Keratinocyte (primary cell): ENCODE measurements at regions not wholly inside any gene's neighbourhood (a gene's known extent, or its start where the extent isn't known, plus 50 kb on each side); places are given as distances from the start of the nearest gene placed in this dataset.

Experiments used
- DNase-seq: peaks from one replicate; pipeline ENCODE4 v3.0.0-alpha.2; 2011; ENCODE audit warnings: low read depth, missing footprints, low spot score
- FAIRE-seq: peaks from 2 replicates; lab custom pipeline; 2011; peaks lifted over from hg19 to GRCh38; lab: Jason Lieb, UNC
- H2AFZ ChIP-seq: 2 replicates; pipeline ENCODE4 v1.6.0; 2012; ENCODE audit warnings: low read length, control low read depth, inconsistent platforms; ENCODE audit not compliant: control insufficient read depth
- H3K27ac ChIP-seq: 2 replicates; pipeline ENCODE4 v1.5.1; 2011; ENCODE audit warnings: low read length; ENCODE audit not compliant: control insufficient read depth, insufficient read depth
- H3K27me3 ChIP-seq: 3 replicates; pipeline ENCODE4 v1.6.0; 2011; ENCODE audit warnings: low read length; ENCODE audit not compliant: control insufficient read depth, insufficient read depth; ENCODE audit errors: extremely low read depth
- H3K36me3 ChIP-seq, 2 experiments: 2 replicates in 1 of 2; 3 replicates in 1 of 2; pipeline ENCODE4 v1.5.1; 2011; ENCODE audit warnings: low read length in 2 of 2, mild to moderate bottlenecking in 1 of 2; ENCODE audit not compliant: control insufficient read depth in 2 of 2, insufficient read depth in 2 of 2; ENCODE audit errors: extremely low read depth in 1 of 2
- H3K4me1 ChIP-seq: 3 replicates; pipeline ENCODE4 v1.5.1; 2011; ENCODE audit warnings: low read length; ENCODE audit not compliant: control insufficient read depth, insufficient read depth; ENCODE audit errors: extremely low read depth
- H3K4me2 ChIP-seq: 3 replicates; pipeline ENCODE4 v1.6.0; 2011; ENCODE audit warnings: low read depth, low read length; ENCODE audit not compliant: control insufficient read depth, insufficient read depth; ENCODE audit errors: extremely low read depth
- H3K4me3 ChIP-seq, 3 experiments: fragments of 200-600 bp in 1 of 3; sonication (generic) in 1 of 3; 2 replicates in 2 of 3; 3 replicates in 1 of 3; pipeline ENCODE4 v1.5.1; 2011 to 2016; ENCODE audit warnings: low read length in 3 of 3, mild to moderate bottlenecking in 3 of 3, control low read depth in 2 of 3, inconsistent platforms in 1 of 3, low read depth in 1 of 3, mixed read lengths in 1 of 3, mixed run types in 1 of 3, moderate library complexity in 1 of 3; ENCODE audit not compliant: control insufficient read depth in 2 of 3, insufficient read depth in 2 of 3; ENCODE audit errors: extremely low read depth in 1 of 3
- H3K79me2 ChIP-seq: 2 replicates; pipeline ENCODE4 v1.6.0; 2012; ENCODE audit warnings: low read length; ENCODE audit not compliant: control insufficient read depth, insufficient read depth
- H3K9ac ChIP-seq: 3 replicates; pipeline ENCODE4 v1.6.0; 2011; ENCODE audit warnings: low read length; ENCODE audit not compliant: control insufficient read depth, insufficient read depth; ENCODE audit errors: extremely low read depth
- H3K9me1 ChIP-seq: 3 replicates; pipeline ENCODE4 v1.6.0; 2011; ENCODE audit warnings: low read length; ENCODE audit not compliant: control insufficient read depth, insufficient read depth; ENCODE audit errors: extremely low read depth
- H3K9me3 ChIP-seq: 2 replicates; pipeline ENCODE4 v1.5.1; 2012; ENCODE audit warnings: low read depth, low read length; ENCODE audit not compliant: control insufficient read depth
- H4K20me1 ChIP-seq: 3 replicates; pipeline ENCODE4 v1.6.0; 2011; ENCODE audit warnings: low read length; ENCODE audit not compliant: control insufficient read depth, insufficient read depth; ENCODE audit errors: extremely low read depth
- EZH2 ChIP-seq: IDR thresholded peaks from one replicate; pipeline ENCODE4 v1.6.1; 2012; ENCODE audit warnings: inconsistent platforms, mild to moderate bottlenecking, low read length, moderate library complexity
- dilution Hi-C: fragments of 300-500 bp; cut with MboI; formaldehyde crosslinking; loops from one replicate; pipeline ENCODE4 v1.7.0; 2020; ENCODE audit warnings: low sequenced_read_pairs; ENCODE audit not compliant: extremely low pct_ligation_motif_present
- TF ChIP-seq, protein P1 (sequence below), 3 experiments: IDR thresholded peaks in 1 of 3; conservative IDR thresholded peaks in 1 of 3; optimal IDR thresholded peaks in 1 of 3; 2 replicates in 2 of 3; 3 replicates in 1 of 3; pipeline versions ENCODE3 to v1.5.1; 2011; ENCODE audit warnings: low read length in 3 of 3, mild to moderate bottlenecking in 3 of 3, moderate library complexity in 2 of 3, control low read depth in 1 of 3, inconsistent platforms in 1 of 3; ENCODE audit not compliant: insufficient read depth in 2 of 3; ENCODE audit errors: extremely low read depth in 1 of 3

DNA sequence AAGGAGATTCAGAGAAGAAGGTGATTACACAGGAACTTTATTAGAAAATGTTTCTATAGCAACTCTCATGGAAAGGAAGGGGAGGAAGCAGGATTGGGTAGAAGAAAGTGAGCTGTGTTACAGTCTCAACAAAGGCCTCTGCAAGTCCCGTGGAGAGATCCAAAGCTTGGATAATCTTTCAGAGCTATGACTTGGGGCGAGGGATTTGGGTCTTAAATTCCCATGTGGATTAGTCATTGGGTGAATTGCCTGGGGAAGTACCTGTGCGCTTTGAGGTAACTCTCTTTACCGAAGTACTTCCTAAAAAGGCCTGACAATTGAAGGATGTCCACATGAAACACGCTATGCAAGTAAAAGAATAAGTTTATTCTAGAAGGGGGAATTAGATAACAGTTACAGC is 133.8 kb upstream of the ANKRD50 start:
- Histone ChIP-seq H2AFZ (peak overlapping the region; percentile 86), H3K27me3 (no peaks in the 10 kb centered on the region), H3K36me3 (no peaks in the 10 kb centered on the region), H3K79me2 (no peaks in the 10 kb centered on the region), H3K4me1 (peaks cover 8% of the 10 kb centered on the region), H4K20me1 (no peaks in the 10 kb centered on the region), H3K9me3 (peaks cover 2% of the 10 kb centered on the region), H3K9me1 (no peaks in the 10 kb centered on the region), H3K27ac (peak overlapping the region; percentile 29), H3K9ac (no peak overlapping the region), H3K4me2 (peak overlapping the region; percentile 54), H3K4me3 (no peak overlapping the region)
- peak; percentile 41 for DNase-seq
- dilution Hi-C loops: no loop called here
- TF ChIP-seq EZH2: no peak
- TF ChIP-seq, protein P1, sequence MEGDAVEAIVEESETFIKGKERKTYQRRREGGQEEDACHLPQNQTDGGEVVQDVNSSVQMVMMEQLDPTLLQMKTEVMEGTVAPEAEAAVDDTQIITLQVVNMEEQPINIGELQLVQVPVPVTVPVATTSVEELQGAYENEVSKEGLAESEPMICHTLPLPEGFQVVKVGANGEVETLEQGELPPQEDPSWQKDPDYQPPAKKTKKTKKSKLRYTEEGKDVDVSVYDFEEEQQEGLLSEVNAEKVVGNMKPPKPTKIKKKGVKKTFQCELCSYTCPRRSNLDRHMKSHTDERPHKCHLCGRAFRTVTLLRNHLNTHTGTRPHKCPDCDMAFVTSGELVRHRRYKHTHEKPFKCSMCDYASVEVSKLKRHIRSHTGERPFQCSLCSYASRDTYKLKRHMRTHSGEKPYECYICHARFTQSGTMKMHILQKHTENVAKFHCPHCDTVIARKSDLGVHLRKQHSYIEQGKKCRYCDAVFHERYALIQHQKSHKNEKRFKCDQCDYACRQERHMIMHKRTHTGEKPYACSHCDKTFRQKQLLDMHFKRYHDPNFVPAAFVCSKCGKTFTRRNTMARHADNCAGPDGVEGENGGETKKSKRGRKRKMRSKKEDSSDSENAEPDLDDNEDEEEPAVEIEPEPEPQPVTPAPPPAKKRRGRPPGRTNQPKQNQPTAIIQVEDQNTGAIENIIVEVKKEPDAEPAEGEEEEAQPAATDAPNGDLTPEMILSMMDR (optimal IDR thresholded peaks at IDR 0.05 in 1 of 3, IDR thresholded peaks at IDR 0.05 in 1 of 3, conservative IDR thresholded peaks at IDR 0.05 in 1 of 3; ENCODE audit: extremely low read depth in 1 of 3, insufficient read depth in 2 of 3, low read length in 3 of 3): no peak
- FAIRE-seq: peak; percentile 88

DNA sequence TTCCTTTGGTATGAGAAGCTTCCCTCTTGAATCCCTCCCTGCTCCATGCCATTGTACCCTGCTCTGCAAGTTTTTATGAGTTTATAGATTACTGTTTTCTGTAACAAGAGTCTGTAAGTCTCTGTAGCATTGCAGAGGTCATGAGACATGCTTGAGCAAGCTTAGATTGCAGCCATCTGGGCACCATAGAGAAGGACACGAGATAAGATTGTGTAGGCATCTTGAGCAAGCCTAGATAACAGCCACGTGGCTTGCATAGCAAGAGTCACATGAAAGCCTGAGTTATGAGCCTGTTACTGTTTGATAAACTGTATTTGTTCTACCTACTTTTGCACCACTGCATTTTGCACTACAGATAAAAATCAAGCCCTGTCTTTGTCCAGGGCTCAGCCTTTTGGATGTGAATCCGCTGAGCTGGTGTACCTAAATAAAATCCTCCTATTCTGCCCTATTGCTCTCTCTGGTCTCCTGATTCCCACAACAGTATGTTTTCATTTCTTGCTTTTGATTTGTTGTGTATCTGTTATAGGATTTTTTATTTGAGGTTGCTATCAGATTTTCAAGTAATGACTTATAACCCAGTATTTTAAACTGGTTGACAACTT is 127.4 kb upstream of the ANKRD50 start:
- Histone ChIP-seq H3K4me1 (no peaks in the 10 kb centered on the region), H3K36me3 (no peaks in the 10 kb centered on the region), H2AFZ (no peak overlapping the region), H3K4me2 (no peak overlapping the region), H3K4me3 (no peak overlapping the region), H4K20me1 (no peaks in the 10 kb centered on the region), H3K27me3 (no peaks in the 10 kb centered on the region), H3K27ac (no peak overlapping the region), H3K9me1 (no peaks in the 10 kb centered on the region), H3K9ac (no peak overlapping the region), H3K9me3 (peaks cover 4% of the 10 kb centered on the region), H3K79me2 (no peaks in the 10 kb centered on the region)
- FAIRE-seq (no peak), DNase-seq (no peak)
- TF ChIP-seq EZH2: no peak
- TF ChIP-seq, protein P1 (optimal IDR thresholded peaks at IDR 0.05 in 1 of 3, IDR thresholded peaks at IDR 0.05 in 1 of 3, conservative IDR thresholded peaks at IDR 0.05 in 1 of 3; ENCODE audit: extremely low read depth in 1 of 3, insufficient read depth in 2 of 3, low read length in 3 of 3): no peak
- dilution Hi-C loops: no loop called here
